ENCODE measurements at regions not wholly inside any gene's neighbourhood (a gene's known extent, or its start where the extent isn't known, plus 50 kb on each side); places are given as distances from the start of the nearest gene placed in this dataset.
A peak's percentile ranks its signal among the peaks of the same experiment; 100 is the strongest.

- no peak for DNase-seq (ENCODE audit: low spot score)
These were observed 1749.9 kb upstream of the TENM3 start for GRCh38 chr4:180493299-180493698.

GRCh38 chr4:180500154-180500553 is 1743.0 kb upstream of the TENM3 start:
- no peak for DNase-seq (ENCODE audit: low spot score)

- DNase-seq (ENCODE audit: low spot score), result no peak
These were observed 1730.3 kb upstream of the TENM3 start for GRCh38 chr4:180512801-180513475.

- DNase-seq (ENCODE audit: low spot score), result no peak
These were observed 1724.3 kb upstream of the TENM3 start for GRCh38 chr4:180518906-180519305.

GRCh38 chr4:180521181-180521580 is 1722.0 kb upstream of the TENM3 start:
- peak; percentile 53 for DNase-seq (ENCODE audit: low spot score)

GRCh38 chr4:180525523-180526077 is 1717.6 kb upstream of the TENM3 start:
- no peak for DNase-seq (ENCODE audit: low spot score)

GRCh38 chr4:180528003-180528402 is 1715.2 kb upstream of the TENM3 start:
- no peak for DNase-seq (ENCODE audit: low spot score)

- DNase-seq (ENCODE audit: low spot score), result no peak
These were observed 1712.4 kb upstream of the TENM3 start for GRCh38 chr4:180530787-180531186.

GRCh38 chr4:180532691-180533090 is 1710.5 kb upstream of the TENM3 start:
- no peak for DNase-seq (ENCODE audit: low spot score)

- no peak for DNase-seq (ENCODE audit: low spot score)
These were observed 1704.7 kb upstream of the TENM3 start for GRCh38 chr4:180538384-180539057.

- DNase-seq (ENCODE audit: low spot score), result no peak
These were observed 1703.9 kb upstream of the TENM3 start for GRCh38 chr4:180539284-180539683.

- DNase-seq (ENCODE audit: low spot score), result no peak
These were observed 1701.5 kb upstream of the TENM3 start for GRCh38 chr4:180541678-180542077.

- peak; percentile 84 for DNase-seq (ENCODE audit: low spot score)
These were observed 1700.6 kb upstream of the TENM3 start for GRCh38 chr4:180542445-180543100.

GRCh38 chr4:180550106-180550505 is 1693.1 kb upstream of the TENM3 start:
- DNase-seq (ENCODE audit: low spot score), result no peak

- DNase-seq (ENCODE audit: low spot score), result peak; percentile 14
These were observed 1685.9 kb upstream of the TENM3 start for GRCh38 chr4:180557348-180557747.

- no peak for DNase-seq (ENCODE audit: low spot score)
These were observed 1685.3 kb upstream of the TENM3 start for GRCh38 chr4:180557950-180558349.

GRCh38 chr4:180558427-180558826 is 1684.8 kb upstream of the TENM3 start:
- DNase-seq (ENCODE audit: low spot score), result no peak

GRCh38 chr4:180560896-180561295 is 1682.3 kb upstream of the TENM3 start:
- no peak for DNase-seq (ENCODE audit: low spot score)

GRCh38 chr4:180564026-180564425 is 1679.2 kb upstream of the TENM3 start:
- peak; percentile 23 for DNase-seq (ENCODE audit: low spot score)

GRCh38 chr4:180564448-180564847 is 1678.8 kb upstream of the TENM3 start:
- no peak for DNase-seq (ENCODE audit: low spot score)

- DNase-seq (ENCODE audit: low spot score), result no peak
These were observed 1677.3 kb upstream of the TENM3 start for GRCh38 chr4:180565856-180566431.

GRCh38 chr4:180566492-180566891 is 1676.7 kb upstream of the TENM3 start:
- no peak for DNase-seq (ENCODE audit: low spot score)

GRCh38 chr4:180567080-180567479 is 1676.1 kb upstream of the TENM3 start:
- no peak for DNase-seq (ENCODE audit: low spot score)
